Testis (tissue), 2 donors: ENCODE measurements at regions not wholly inside any gene's neighbourhood (a gene's known extent, or its start where the extent isn't known, plus 50 kb on each side); places are given as distances from the start of the nearest gene placed in this dataset.

ENCODE experiments used
- CTCF ChIP-seq, 3 experiments: fragments of 450-650 bp in 2 of 3; fragments of 200-600 bp in 1 of 3; sonication (generic) in 1 of 3; IDR thresholded peaks; one replicate each; pipeline ENCODE4 v1.5.1; 2016 to 2019; ENCODE audit warnings: antibody characterized with exemption in 3 of 3, mild to moderate bottlenecking in 2 of 3, moderate library complexity in 1 of 3
- POLR2A ChIP-seq: fragments of 450-650 bp; IDR thresholded peaks from one replicate; pipeline ENCODE4 v1.6.1; 2017; ENCODE audit warnings: antibody characterized with exemption, mild to moderate bottlenecking, moderate library complexity

- TF ChIP-seq CTCF (IDR thresholded peaks at IDR 0.05): no peak
- no peak for TF ChIP-seq POLR2A
These were observed 185.2 kb downstream of the CETN3 start for GRCh38 chr5:90224342-90224741.
